T1000 (cell line): ENCODE measurements at regions not wholly inside any gene's neighbourhood (a gene's known extent, or its start where the extent isn't known, plus 50 kb on each side); places are given as distances from the start of the nearest gene placed in this dataset.
A peak's percentile ranks its signal among the peaks of the same experiment; 100 is the strongest.
"Not testable (repeated sequence)": the region's sequence is repeated elsewhere in the genome, so short reads cannot be mapped to it uniquely, and the experiment has no call there.

Experiments used
- DNase-seq: peaks from one replicate; lab custom pipeline; 2025; ENCODE audit warnings: mixed read lengths; lab: John Stamatoyannopoulos, UW

- DNase-seq: no peak
These were observed 621.9 kb upstream of the GHITM start for GRCh38 chr10:83517456-83517855.

DNA sequence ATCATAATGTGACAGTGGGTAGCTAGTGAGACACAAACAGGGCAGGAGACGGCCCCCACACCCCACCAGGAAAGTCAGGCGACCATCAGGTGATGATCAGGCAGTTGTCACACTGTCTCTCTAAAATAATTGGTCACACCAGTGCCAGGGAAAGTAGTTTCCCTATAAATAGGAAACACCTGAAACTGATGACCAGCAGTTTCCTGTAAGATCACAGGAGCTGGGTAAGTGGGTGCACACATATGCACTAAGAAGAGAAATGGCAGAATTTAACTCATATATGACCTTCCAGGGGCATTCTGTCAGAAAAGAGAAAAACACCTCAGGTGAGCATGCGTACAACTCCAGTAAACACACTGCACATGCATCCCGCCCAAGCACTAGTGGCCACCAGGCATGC is 620.5 kb upstream of the GHITM start:
- DNase-seq: no peak

DNA sequence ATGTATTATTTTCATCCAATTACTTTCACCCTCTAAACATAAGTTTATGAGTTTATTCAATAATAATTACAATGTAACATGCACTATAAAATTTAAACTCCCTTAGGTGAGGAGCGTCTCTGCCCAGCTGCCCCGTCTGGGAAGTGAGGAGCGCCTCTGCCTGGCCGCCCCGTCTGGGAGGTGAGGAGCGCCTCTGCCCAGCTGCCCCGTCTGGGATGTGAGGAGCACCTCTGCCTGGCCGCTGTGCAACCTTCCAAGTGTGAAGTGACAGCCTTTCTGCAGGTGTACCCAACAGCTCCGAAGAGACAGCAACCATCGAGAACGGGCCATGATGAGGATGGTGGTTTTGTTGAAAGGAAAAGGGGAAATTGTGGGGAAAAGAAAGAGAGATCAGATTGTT is 618.9 kb upstream of the GHITM start:
- DNase-seq: not testable (repeated sequence)

DNA sequence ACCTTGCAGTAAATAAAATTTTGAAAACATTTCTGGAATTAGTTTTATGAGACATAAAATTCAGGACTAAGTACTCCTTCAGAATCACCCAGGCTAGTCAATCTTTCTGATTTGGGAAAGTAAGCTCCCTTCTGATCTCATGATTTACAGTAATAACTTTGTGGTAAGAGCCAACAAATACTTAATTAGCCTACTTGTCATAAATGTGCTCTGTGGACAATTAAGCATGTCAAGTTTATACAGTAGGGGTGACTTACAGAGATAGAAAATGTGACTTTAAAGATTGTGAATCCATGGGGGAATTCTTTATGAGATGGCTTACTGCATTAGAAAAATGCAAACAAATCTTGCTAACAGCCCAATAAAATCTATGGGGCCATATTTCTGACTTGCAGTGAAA is 616.9 kb upstream of the GHITM start:
- no peak for DNase-seq

DNA sequence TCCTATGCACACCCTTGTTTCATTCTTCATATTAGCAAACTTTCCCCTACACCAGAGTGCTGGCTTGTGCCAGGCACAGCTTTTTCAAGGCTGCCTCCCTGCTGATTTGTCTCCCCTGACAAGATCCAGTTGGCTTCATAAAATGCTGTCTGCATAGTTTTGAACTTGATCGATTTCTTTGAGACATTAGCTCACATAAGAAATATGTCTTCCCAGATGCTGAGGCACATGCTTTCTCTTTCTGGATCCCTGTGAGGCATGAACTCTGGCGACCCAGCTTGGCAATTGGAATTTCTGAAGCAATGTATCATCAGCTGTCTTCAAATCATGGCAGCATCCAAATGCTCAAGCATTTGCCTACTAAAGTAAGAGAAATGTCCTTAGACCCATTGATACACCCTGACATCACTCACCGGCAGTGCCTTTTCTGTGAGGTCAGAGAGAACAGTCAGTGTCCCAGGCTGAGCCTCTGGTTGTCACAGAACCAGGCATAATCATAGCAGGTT is 616.4 kb upstream of the GHITM start:
- peak; percentile 48 for DNase-seq

DNA sequence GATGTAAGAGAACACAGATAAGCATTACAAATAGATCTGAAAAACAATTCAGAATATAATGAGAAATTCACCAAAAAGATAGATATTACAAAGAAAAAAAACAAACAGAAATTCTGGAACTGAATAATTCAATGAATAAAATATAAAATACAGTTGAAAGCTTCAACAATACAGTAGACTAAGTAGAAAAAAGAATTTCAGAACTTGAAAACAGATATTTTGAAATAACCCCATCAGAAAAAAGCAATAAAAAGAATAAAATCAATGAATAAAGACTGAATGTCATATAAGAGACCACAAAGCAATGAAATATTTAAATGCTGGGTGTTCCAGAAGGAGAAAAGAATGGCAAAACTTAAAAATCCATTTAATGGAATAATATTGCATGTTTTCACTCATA is 611.4 kb upstream of the GHITM start:
- no peak for DNase-seq

GRCh38 chr10:83533290-83533689 is 606.0 kb upstream of the GHITM start:
- no peak for DNase-seq

GRCh38 chr10:83536426-83536825 is 602.9 kb upstream of the GHITM start:
- no peak for DNase-seq

DNA sequence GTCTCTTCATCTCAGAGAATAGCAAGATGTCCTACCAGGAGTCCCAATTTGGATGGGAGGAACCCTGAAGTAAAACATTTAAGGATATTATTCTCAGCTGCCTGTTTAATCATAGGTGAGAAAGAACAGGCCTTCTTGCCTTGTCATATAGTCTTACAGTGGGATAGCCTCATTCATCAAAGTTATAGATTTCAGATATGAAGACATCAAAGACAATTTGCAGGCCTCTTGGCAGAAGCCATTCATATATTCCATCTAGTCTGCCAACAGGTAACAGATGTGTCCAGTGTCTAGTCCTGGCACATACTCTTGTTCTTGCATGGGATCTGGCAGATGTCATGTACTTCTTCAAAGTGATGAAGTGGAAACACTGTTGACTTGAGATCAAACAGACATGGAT is 601.3 kb upstream of the GHITM start:
- DNase-seq: no peak

DNA sequence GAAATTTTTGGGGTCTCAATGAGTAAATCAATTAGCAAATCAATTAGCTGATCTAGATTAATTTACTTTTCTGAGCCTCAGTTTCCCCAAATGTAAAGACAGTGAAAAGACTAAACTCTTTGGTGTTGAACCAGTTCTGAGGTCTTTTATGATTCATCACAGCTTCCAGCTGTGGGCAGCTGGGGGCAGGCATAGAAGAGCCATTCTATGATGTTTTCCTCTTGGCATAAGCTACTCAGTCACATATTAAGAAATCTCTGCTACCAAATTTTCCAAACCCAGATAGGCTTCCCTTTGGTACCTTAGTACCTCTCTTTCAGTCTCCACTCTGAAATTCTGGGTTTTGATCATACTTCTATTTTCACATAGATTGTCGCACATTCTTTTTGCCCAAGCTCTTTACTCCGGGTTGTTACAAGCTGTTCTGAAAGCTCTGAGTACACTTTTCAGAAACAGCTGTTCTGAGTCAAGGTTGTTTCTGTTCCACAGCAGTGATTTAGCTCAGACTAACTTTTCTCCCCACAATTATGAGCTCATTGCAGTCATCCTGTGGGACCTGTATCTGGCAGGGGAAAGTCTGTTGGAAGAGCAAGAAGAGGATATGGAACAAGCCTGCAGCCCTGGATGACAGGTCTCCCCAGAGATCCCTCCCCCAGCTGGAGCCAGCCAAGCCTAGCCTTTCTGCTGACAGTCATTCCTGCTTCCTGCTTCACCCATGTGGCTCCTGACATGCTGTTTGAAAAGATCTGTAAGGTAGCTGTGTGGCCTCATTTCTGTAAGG is 599.6 kb upstream of the GHITM start:
- peak; percentile 38 for DNase-seq

DNA sequence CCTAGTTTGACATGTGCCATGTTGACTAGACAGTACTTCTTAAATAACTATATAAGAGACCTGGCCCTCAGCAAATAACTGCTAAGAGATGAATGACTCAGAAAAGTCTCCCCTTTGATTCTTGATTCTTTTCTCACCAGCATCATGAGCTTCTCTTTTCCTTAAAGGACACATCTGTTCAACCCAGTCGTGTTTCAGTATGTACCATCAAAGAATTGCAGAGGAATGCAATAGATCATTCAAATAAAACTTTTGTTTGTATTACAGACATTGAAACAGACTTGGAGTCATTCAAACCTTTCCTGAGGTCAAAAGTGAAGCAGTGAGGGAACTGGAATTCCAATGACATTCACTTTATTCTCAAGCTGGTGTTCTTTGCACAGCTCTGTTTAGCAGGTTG is 598.3 kb upstream of the GHITM start:
- no peak for DNase-seq

DNA sequence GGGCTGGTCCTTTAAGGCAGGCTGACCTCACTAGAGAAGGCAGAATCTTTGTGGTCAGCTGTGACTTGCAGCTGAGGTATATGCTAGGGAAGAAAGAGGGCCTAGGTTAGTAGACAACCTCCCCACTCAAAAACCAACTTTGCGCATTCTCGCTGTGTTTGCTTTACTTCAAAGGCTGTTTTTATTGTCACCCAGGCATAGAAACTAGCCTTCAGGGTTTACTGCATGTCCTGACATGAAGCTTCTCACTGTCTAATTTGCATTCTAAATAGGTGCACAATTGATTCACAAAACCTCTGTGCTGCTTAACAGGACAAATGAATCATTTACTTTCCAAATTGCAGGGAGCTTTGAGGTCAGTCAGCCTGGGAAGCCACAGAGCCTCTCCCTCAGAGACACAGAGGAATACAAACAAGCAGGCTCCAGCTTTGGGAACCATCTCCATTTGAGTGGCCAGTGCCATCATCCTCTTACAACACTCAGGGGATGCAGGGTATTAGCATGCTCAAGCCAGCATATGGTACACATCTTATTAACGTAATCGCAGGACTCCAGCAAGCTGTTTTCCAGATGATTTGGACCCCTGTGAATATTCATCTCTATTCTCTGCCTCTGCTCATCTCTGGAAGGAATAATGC is 596.4 kb upstream of the GHITM start:
- no peak for DNase-seq

DNA sequence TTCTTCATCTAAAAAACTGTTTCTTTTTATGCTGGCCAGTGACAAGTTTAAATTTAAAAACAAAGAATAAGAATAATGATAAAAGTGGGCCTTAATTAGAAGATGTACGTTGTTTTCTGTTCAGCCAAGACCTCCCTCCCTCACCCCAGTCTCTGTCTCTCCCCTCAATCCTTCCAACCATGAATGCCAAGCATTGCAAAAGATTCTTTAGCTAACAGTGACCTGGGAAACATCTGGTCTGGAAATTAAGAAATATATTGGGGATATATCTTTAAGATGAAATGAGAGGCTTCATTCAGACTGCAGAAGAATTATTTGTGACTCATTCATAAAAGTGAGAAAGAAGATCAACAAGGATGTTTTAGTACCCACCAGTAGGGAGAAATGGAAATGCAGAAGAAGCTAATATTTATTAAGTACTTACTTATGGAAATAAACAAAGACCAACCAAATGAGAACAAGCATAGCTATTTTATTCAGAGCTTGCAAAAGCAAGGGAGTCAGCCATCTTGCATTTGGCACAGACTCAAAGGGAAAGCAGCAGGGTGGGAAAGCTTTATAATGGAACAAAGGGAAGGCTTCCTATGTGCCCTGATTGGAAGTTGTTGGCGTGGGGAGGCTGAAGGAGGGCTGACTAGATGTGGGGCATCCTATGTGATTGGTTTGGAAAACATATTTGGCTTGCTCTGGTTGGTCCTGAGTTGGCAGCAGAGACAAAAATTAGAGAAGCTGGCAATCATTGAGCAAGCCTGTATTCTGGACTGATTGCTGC is 595.4 kb upstream of the GHITM start:
- no peak for DNase-seq

DNA sequence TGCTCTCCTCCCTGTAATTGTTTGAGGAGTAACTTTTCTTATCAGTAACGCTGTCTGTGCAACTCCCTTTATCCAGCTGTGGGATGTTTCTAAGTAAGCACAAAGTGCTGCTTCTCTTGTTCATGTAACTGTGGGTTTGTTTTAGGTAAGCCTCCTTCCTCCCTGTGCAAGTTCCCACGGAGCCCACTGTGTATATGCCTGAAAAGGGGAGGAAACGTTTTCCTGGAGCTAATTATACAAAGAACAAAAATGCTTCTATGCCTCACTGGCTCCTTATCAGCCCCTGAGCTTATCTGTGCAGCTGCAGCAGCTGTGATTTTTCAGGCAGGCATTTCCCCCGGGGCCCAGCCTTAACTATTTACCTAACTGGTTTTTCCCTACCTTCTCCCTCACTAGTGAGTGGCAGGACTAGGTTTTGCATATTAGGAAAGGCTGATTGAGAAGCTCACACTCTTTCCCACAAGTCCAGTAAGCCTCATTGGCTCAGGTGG is 593.4 kb upstream of the GHITM start:
- DNase-seq: no peak

DNA sequence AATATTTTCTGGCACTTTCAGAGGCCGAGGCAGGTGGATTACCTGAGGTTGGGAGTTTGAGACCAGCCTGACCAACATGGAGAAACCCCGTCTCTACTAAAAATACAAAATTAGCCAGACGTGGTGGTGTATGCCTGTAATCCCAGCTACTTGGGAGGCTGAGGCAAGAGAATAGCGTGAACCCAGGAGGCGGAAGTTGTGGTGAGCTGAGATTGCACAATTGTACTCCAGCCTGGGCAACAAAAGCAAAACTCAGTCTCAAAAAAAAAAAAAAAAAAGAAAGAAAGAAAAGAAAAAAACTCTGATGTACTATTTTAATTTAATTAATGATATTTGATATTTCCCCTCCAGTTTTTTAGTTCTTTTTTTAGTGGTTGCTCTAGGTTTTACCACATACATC is 588.1 kb upstream of the GHITM start:
- DNase-seq: not testable (repeated sequence)

DNA sequence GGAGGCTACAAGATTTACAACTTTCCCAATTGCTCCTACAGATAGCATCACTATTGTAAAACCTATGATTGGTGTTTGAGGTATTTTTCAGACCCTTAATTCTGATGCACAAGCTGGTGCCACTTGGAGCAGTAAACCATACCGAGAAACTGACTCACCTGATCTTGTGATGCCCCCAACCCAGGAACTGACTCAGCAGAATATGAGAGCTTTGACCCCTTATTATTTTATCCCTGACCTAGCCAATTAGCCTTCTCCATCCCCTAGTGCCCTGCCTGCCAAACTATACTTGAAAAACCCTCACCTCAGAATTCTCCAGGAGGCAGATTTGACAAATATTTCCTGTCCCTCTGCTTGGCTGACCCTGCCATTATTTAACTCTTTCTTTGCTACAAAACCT is 585.9 kb upstream of the GHITM start:
- no peak for DNase-seq

DNA sequence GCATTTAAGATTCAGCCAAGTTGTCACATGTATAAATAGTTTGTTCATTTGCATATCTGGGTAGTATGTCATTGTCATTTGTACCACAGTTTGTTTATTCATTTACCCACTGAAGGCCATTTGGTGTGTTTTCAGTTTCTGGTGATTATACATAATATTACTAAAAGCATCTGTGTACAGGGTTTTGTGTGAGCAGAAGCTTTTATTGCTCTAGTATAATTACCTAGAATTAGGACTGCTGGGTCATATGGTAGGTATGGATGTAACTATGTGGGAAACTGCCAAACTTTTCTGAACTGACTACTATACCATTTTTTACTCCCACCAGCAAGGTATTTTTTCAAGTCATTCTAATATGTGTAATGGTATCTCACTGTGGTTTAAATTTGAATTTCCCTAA is 584.0 kb upstream of the GHITM start:
- DNase-seq: no peak

DNA sequence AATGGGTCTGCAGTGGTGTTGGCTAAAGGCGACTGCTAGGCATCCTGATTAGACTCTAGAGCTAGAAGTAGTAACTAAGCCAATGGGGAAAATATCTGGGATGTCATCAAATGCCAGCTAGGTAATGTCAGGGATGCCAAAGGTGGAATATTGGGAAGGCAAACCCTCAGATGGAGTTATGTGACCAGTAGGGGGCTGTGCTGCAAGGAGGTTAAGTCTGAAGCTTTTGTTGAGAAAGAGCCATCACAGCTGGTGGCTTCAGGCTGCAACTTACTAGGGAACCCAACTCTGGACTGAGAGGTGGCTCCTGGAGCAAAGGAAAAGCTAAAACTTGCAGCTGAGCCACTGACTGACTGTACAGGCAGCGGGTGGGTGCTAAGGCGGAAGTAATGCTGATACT is 576.9 kb upstream of the GHITM start:
- no peak for DNase-seq

DNA sequence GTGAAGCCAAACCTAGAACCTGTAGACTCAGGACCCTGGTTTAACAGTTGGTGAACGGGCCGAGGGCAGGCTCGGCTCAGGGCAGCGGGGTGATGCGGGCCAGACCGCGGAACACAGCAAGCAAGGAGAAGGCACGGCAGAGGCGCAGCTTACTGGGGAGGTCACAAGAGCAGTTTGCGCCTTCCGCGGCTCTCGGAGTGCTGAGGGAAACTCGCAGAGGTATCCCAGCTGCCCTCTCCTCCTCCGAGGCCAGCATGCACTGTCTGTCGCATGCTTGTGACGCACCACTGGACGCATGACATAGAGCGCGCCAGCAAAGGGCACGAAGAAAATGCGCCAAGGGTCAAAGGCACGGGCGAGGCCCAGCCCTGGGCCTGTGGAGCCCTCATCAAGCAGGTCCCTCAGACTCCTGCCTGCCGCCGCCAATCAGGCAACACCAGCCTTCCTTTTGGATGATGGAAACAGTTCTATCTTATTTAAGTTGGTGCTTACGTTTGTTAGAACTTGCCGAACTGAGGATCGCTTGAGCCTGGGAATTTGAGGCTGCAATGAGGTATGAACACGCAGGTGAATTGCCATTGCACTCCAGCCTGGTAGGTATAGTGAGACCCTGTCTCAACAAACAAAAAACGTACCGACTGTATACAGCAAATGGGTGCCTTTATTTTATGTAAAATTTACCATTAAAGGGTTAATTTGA is 574.3 kb upstream of the GHITM start:
- DNase-seq: no peak

DNA sequence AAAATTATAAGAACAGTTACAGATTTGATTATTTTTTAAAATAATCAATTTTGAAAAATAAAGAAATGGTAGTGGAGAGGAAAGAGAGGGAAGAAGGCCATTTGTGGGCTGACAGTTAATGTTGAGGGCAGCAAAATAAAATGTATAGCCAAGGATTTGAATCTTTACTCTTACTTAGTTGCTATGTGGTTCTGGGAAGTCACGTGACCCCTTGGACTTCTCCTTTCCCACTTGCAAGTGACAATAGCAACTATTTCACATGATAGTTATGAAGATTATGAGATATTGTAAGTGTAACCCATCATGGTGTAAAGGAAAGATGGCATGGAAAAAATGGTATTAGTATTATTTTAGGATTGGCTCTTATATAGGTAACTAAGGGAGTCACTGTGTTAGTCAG is 567.3 kb upstream of the GHITM start:
- no peak for DNase-seq

- DNase-seq: no peak
These were observed 564.5 kb upstream of the GHITM start for GRCh38 chr10:83574770-83575169.

DNA sequence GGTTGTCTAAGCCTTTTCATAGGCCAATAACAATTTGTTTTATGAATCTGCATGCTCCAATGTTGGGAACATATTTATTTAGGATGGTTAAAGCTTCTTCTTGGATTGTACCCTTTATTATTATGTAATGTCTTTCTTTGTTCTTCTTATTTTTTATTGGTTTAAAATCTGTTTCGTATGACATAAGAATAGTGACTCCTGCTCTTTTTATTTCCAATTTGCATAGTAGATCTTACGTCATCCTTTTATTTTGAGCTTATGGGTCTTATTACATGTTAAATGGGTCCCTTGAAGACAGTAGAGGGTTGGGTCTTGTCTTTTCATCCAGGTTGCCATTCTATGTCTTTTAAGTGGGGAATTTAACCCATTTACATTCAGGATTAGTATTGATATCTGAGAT is 561.9 kb upstream of the GHITM start:
- no peak for DNase-seq
